GM13977 (cell line): ENCODE measurements at regions not wholly inside any gene's neighbourhood (a gene's known extent, or its start where the extent isn't known, plus 50 kb on each side); places are given as distances from the start of the nearest gene placed in this dataset.

Experiments
- DNase-seq: peaks from one replicate; pipeline ENCODE4 v3.0.0; 2012; ENCODE audit warnings: low spot score
- in situ Hi-C: fragments of 300-500 bp; cut with MboI; formaldehyde crosslinking; loops from one replicate; pipeline ENCODE4 v1.12.0; 2022; ENCODE audit warnings: low sequenced_read_pairs, low pct_unique_long_range_greater_than_20kb, mixed read lengths, inconsistent platforms; ENCODE audit not compliant: unreplicated experiment
- TF ChIP-seq, protein P1 (sequence below): IDR thresholded peaks from 2 replicates; pipeline ENCODE4 v1.5.1; 2012; ENCODE audit warnings: mild to moderate bottlenecking, control low read depth; ENCODE audit not compliant: insufficient read depth; ENCODE audit errors: extremely low read depth, missing control alignments

DNA sequence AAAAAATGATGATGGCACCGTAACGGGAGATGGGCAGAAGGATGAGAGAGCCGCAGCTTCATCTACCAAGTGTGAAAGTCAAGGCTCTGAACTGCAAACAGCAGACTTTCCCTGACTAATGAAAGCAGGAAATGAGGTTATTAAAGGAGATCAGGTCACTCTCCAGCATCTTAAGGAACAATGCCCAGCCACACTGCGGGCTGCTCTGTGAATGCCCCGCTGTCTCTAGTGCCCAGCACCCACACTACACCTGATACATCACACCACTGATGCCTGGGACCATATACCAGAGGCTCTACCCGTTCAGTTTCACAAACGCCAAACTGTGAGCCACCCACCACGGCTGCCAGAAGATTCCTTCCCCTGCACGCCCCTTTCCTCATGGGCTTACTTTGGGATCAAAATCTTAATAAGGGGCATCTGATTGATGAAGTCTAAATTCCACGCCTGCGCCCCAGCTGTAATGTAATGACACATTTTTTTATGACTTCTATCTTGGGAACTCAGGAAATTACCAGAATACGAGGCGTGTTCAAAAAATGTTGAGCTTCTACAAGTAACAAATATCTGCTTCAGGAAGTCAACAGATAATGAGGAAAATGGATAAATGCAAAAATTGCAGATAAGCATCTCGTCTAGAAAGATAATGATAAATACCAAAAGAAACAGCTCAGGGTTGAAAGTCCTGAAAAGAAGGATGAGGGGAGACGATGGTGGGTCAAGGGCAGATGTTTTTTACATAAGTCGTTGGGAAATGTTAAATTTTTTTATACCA is 72.0 kb downstream of the MIS18A start:
- no peak for DNase-seq
- in situ Hi-C loops, result no loop called here
- TF ChIP-seq, protein P1, sequence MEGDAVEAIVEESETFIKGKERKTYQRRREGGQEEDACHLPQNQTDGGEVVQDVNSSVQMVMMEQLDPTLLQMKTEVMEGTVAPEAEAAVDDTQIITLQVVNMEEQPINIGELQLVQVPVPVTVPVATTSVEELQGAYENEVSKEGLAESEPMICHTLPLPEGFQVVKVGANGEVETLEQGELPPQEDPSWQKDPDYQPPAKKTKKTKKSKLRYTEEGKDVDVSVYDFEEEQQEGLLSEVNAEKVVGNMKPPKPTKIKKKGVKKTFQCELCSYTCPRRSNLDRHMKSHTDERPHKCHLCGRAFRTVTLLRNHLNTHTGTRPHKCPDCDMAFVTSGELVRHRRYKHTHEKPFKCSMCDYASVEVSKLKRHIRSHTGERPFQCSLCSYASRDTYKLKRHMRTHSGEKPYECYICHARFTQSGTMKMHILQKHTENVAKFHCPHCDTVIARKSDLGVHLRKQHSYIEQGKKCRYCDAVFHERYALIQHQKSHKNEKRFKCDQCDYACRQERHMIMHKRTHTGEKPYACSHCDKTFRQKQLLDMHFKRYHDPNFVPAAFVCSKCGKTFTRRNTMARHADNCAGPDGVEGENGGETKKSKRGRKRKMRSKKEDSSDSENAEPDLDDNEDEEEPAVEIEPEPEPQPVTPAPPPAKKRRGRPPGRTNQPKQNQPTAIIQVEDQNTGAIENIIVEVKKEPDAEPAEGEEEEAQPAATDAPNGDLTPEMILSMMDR, result no peak

DNA sequence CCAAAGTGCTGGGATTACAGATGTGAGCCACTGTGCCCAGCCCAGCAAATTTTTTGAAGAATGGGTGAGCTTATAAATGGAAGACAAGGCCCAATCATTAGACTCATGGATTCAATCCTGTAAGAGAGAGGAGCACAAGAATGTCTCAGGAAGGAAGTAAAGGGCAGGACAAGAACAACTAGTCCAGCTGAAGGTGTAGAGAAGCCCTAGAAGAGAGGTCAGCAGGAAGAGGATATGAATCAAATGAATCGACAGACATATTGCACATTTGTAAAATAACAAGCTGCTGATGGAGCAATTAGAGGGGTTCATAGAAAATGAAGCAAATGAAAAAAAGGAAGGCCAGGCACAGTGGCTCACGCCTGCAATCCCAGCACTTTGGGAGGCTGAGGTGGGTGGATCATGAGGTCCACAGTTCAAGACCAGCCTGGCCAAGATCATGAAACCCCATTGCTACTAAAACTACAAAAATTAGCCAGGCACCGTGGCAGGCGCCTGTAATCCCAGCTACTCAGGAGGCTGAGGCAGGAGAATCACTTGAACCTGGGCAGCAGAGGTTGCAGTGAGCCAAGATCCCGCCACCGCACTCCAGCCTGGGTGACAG is 74.9 kb downstream of the MIS18A start:
- TF ChIP-seq, protein P1, result no peak
- no peak for DNase-seq
- in situ Hi-C loops, result no loop called here

DNA sequence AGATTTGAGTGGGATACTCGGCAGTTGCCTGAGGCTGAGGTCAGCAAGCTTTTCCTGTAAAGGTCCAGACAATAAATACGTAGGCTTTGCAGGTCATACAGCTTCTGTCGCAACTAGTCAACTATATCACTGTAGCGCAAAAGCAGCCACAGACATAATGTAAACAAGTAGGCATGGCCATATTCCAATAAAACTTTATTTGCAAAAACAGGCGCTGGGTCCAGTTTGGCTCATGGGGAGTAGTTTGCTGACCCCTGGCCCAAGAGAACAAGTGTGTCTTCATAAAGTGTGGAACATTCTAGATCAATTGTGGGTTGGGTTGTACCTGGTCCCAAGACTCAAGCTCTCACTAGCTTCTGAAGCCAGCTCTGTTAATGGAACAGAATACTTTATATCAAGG is 78.8 kb downstream of the MIS18A start:
- no peak for DNase-seq
- TF ChIP-seq, protein P1, result no peak
- in situ Hi-C loops, result no loop called here

DNA sequence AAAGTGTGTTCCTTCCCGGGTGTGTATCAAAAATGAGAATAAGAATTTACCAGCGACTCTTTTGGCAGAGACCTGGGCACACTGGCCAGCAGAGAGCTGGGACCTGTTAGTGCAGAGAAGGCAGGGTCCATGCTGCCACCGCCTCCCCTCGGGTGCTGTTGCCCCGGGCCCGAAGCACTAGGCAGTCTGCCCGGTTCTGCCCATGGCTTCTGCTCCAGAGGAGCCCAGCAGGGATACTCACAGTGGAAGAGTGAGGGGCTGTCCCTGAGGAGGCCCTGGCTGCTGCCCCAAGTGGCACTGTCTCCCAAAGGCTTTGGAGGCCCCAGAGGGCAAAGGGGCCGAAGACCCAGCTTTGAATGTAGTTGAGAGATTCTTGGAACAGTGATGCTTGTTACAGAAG is 80.5 kb downstream of the MIS18A start:
- DNase-seq, result no peak
- TF ChIP-seq, protein P1, result no peak
- in situ Hi-C loops, result no loop called here

DNA sequence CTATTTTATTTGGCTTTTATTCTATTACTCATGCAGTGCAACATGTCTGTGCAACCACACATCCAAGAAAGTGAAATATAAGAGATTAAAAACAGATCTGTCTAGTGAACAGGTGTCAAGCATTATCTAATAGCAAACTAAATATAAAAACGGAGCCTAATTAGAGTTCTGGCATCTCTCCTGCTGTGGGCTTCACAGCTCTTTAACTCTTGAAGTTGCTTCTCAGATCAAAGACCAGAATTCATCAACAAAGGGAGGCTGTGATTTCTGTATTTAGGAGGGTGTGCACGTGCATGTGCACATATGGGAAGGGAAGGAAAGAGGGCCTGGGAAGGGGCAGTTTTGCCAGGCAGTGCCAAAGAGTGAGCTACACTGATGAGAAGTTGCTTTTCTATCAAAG is 81.0 kb downstream of the MIS18A start:
- in situ Hi-C loops, result no loop called here
- DNase-seq, result no peak
- TF ChIP-seq, protein P1, result no peak

DNA sequence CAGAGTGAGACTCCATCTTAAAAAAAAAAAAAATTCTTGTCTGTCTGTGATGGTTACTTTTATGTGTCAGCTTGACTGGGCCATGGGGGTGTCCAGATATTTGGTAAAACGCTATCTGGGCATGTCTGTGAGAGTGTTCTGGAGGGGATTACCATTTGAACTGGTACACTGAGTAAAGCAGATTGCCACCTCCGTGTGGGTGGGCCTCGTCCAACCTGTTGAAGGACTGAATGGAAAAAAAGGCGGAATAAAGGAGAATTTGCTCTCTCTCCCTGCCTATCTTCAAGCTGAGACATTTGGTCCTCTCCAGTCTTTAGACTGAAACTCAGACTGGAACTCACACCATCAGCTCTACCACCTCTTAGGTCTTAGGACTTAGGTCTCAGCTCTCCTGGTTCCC is 82.8 kb downstream of the MIS18A start:
- in situ Hi-C loops, result no loop called here
- TF ChIP-seq, protein P1, result no peak
- no peak for DNase-seq
